GM12891 (cell line): ENCODE measurements at regions not wholly inside any gene's neighbourhood (a gene's known extent, or its start where the extent isn't known, plus 50 kb on each side); places are given as distances from the start of the nearest gene placed in this dataset.

Experiments used
- DNase-seq: peaks from one replicate; pipeline ENCODE4 v3.0.0; 2011; ENCODE audit warnings: low spot score; ENCODE audit not compliant: insufficient read length
- FAIRE-seq: peaks from 2 replicates; lab custom pipeline; 2011; peaks lifted over from hg19 to GRCh38; lab: Jason Lieb, UNC
- PAX5 ChIP-seq: IDR thresholded peaks from 2 replicates; pipeline ENCODE4 v1.6.1; 2011; ENCODE audit warnings: low read length, moderate library complexity, mild to moderate bottlenecking; ENCODE audit not compliant: insufficient read depth, severe bottlenecking
- POLR2A ChIP-seq: IDR thresholded peaks from 2 replicates; pipeline ENCODE4 v1.6.1; 2011; ENCODE audit warnings: low read depth, low read length, control low read depth
- POLR2AphosphoS5 ChIP-seq: IDR thresholded peaks from 2 replicates; pipeline ENCODE4 v1.6.1; 2011; ENCODE audit warnings: low read depth, low read length, control low read depth
- POU2F2 ChIP-seq: IDR thresholded peaks from 2 replicates; pipeline ENCODE4 v1.6.1; 2011; ENCODE audit warnings: low read depth, mild to moderate bottlenecking, control low read depth, low read length, moderate library complexity
- SPI1 ChIP-seq: IDR thresholded peaks from 2 replicates; pipeline ENCODE4 v1.6.1; 2011; ENCODE audit warnings: low read depth, low read length, control low read depth
- TAF1 ChIP-seq: IDR thresholded peaks from 2 replicates; pipeline ENCODE4 v1.6.1; 2011; ENCODE audit warnings: low read depth, low read length, control low read depth

GRCh38 chr4:122285285-122285684 is 93.5 kb upstream of the ADAD1 start:
- no peak for DNase-seq
- no peak for FAIRE-seq
- TF ChIP-seq TAF1 = no peak
- no peak for TF ChIP-seq PAX5
- no peak for TF ChIP-seq POLR2AphosphoS5
- no peak for TF ChIP-seq POU2F2
- TF ChIP-seq POLR2A = no peak

- no peak for DNase-seq
- FAIRE-seq = no peak
- TF ChIP-seq POU2F2 = no peak
- TF ChIP-seq SPI1 = no peak
- no peak for TF ChIP-seq POLR2AphosphoS5
- no peak for TF ChIP-seq POLR2A
- TF ChIP-seq TAF1 = no peak
- no peak for TF ChIP-seq PAX5
Measured at GRCh38 chr4:122293374-122294365, 85.1 kb upstream of the ADAD1 start.

GRCh38 chr4:122297694-122298093 is 81.1 kb upstream of the ADAD1 start:
- DNase-seq = no peak
- no peak for FAIRE-seq
- TF ChIP-seq POLR2A (no peak), TAF1 (no peak), PAX5 (no peak), POLR2AphosphoS5 (no peak), POU2F2 (no peak), SPI1 (no peak)

GRCh38 chr4:122300776-122301175 is 78.0 kb upstream of the ADAD1 start:
- DNase-seq (no peak), FAIRE-seq (no peak)
- no peak for TF ChIP-seq TAF1
- no peak for TF ChIP-seq POLR2AphosphoS5
- TF ChIP-seq PAX5 = no peak
- no peak for TF ChIP-seq POLR2A
- no peak for TF ChIP-seq SPI1
- TF ChIP-seq POU2F2 = no peak

GRCh38 chr4:122305853-122306252 is 73.0 kb upstream of the ADAD1 start:
- FAIRE-seq (no peak), DNase-seq (no peak)
- TF ChIP-seq PAX5 = no peak
- TF ChIP-seq TAF1 = no peak
- no peak for TF ChIP-seq POLR2AphosphoS5
- TF ChIP-seq POLR2A = no peak

- TF ChIP-seq POLR2A = no peak
- TF ChIP-seq PAX5 = no peak
- no peak for TF ChIP-seq POLR2AphosphoS5
- FAIRE-seq = no peak
- DNase-seq = no peak
Measured at GRCh38 chr4:122309988-122310626, 68.7 kb upstream of the ADAD1 start.

- TF ChIP-seq TAF1 (no peak), PAX5 (no peak), SPI1 (no peak), POLR2A (no peak), POLR2AphosphoS5 (no peak), POU2F2 (no peak)
- no peak for FAIRE-seq
- DNase-seq = no peak
Measured at GRCh38 chr4:122313006-122313646, 65.7 kb upstream of the ADAD1 start.

DNA sequence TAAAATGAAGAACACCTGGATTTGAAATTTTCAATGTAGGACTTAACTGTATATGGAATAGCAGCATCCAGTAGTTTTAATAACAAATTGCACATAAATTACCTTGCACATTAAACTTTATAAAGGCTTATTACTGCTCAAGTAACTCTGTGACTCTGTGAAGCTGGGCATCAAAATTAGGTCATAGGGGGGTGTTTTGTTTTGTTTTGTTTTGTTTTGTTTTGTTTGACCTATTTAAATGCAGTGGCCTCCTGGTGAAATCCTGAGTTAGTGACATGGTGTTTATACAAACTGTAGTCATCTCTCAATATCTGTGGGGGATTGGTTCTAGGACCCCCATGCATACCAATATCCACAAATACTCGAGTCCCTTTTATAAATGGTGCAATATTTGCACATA is 51.9 kb upstream of the ADAD1 start:
- DNase-seq = no peak
- FAIRE-seq = no peak
- no peak for TF ChIP-seq PAX5
- TF ChIP-seq POLR2A = no peak
- no peak for TF ChIP-seq POLR2AphosphoS5
- no peak for TF ChIP-seq SPI1
- TF ChIP-seq TAF1 = no peak
- no peak for TF ChIP-seq POU2F2

- no peak for FAIRE-seq
- DNase-seq = no peak
- no peak for TF ChIP-seq TAF1
- no peak for TF ChIP-seq POLR2A
- no peak for TF ChIP-seq PAX5
- no peak for TF ChIP-seq SPI1
- TF ChIP-seq POLR2AphosphoS5 = no peak
- TF ChIP-seq POU2F2 = no peak
Measured at GRCh38 chr4:122328893-122329292, 49.9 kb upstream of the ADAD1 start.
